GM20431 (cell line): ENCODE measurements at regions not wholly inside any gene's neighbourhood (a gene's known extent, or its start where the extent isn't known, plus 50 kb on each side); places are given as distances from the start of the nearest gene placed in this dataset.

ENCODE experiments used
- in situ Hi-C: fragments of 300-500 bp; cut with MseI, MboI; formaldehyde crosslinking; loops from one replicate; pipeline ENCODE4 v1.15.0; 2020; ENCODE audit warnings: low sequenced_read_pairs; ENCODE audit not compliant: unreplicated experiment

DNA sequence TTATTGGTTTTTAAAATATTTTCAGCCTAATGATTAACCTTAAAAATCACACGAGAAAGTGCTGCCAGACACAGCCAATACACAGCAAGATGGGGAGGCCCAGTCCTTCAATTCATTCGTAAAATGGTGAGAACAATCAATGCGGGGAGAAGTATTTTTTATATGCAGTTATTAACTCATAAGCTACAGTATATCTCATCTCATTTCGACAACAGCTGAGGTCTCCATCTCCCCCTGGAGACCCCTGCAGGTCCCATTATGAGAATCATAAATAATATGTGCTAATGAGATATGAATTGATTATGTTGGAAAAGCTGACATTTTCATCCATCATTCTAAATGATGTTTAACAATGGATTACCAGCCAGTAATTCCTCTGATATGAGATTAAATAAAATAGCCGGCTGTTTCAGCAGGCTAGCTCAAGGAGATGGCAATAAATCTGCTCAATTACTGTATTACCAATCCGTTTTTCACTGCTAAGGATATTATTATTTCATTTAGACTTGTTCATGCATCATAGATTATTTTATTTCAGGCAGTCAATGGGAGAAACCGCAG, 535.8 kb downstream of the GALR1 start:
- in situ Hi-C loops: no loop called here

DNA sequence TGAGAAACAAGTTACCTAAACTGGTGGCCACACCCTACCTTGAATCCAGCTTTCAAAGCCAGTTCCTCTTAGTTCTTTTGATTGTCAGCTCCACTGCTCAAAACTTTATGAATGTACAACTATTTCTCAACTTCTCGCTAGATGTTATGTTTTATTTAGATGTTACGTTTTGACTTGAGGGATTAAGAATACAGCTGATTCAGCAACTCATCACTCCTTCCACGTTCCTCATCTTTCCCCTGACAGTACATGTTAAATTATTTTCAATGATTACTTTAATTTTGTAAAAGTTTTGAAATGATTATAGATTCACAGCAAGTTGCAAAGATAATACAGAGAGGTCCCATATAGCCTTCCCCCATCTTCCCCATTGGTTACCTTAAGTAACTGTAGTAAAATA, 553.4 kb downstream of the GALR1 start:
- in situ Hi-C loops: no loop called here

DNA sequence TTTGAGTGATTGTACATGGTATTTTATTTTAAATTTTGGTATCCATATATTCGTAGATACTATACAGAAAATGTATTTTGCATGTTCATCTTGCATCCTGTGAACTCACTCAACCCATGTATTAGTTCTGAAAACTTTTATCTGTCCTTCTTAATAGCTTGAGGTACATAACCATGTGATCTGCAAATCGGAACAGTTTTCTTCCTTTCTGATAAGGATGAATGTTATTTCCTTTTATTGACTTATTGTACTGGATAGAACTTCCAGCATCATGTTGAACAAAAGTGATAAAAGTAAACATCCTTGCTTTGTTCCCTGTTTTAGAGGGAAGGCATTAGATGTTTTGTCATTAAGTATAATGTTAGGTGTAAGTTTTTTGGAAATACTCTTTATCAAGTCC, 554.7 kb downstream of the GALR1 start:
- in situ Hi-C loops: no loop called here

DNA sequence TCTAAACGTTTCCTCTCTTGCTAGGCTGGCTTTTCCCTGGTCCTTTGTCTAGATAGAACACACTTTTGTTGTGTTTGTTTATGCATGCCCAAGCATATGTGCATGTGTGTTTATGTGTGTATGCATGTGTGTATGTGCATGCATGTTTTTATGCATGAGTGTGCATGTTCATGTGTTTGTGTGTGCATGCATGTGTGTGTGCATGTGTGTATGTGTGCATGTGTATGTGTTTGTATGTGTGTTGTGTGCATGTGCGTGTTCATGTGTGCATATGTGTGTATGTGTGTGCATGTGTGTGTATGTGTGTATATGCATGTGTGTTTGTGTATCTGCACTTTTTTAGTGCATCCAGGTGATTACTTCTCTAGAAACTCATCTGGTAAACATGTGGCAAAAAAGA, 558.0 kb downstream of the GALR1 start:
- in situ Hi-C loops: no loop called here

DNA sequence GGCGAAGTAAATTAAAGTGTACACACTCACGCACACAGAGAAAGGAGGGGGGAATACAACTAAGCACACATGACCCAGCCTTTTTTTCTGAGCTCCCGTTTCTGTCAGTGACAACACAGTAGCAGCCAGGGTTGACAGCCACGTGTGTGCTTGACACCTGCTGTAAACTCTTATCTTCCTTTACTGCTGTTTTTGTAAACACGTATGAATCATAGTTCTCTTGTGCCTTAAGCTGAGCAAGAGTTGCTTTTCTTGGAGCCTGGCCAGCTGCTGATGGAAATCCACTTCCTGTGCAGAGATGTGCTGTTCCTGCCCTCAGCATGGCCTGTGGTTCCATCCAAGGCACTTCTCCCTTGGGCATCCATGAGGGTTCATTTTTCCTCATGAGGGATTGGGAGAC, 561.9 kb downstream of the GALR1 start:
- in situ Hi-C loops: no loop called here

DNA sequence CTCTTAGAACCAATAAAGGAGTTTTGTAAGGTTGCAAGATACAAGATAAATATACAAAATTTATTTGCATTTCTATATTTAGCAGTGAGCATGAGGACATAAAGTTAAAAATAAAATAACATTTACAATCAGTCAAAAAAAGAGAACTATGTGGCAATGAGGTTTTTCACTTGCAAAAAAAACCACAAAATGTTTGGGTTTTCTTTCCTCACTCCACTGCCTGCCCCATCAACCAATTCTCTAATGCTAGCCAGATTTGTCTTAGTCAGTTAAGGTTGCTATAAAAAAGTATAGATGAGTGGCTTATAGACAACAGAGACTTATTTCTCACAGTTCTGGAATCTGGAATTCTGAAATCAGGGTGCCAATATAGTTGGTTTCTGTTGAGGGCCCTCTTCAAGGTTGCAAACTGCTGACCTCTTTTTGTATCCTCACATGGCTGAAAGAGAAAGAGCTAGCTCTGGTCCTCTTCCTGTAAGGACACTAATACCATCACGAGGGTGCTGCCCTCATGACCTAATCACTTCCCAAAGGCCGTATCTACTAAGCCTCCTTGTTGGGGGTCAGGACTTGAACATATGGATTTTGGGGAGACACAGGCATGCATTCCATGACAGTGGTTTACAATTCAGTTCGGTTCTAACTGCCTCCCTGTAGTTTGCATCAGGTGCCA, 566.2 kb downstream of the GALR1 start:
- in situ Hi-C loops: no loop called here

DNA sequence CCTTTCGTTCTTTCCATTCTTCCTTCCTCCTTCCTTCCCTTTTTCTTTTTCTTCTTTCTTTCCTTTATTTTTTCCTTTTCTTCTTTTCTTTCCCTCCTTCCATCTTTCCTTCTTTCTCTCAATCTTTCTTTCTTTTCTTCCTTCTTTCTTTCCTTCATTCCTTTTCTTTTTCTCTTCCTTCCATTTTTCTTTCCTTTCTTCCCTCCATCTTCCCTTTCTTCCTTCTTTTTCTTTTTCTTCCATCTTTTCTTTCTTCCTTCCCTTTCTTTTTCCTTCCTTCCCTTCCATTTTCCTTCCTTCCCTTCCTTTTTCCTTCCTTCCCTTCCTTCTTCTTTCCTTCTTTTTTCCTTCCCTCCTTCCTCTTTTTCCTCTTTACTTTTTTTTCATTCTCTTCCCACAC, 568.7 kb downstream of the GALR1 start:
- in situ Hi-C loops: no loop called here

DNA sequence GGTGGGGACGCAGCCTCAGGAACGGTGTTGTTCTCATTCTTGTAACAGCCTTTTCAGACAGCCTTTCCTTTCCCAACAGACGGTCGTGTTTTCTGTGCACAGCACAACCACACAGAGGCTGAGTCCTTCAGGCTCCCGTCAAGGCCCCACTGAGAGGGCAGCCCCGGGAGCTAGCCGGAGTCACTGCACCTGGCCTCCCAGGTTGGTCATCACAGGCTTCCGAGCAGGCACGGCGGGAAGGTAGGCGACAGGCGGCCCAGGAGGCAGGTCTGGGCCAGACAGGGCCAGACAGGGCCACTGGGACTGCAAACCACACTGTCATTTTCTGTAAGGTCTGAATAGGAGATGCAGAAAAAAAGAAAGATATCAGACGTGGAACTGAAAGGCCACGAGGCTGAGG, 570.8 kb downstream of the GALR1 start:
- in situ Hi-C loops: no loop called here

DNA sequence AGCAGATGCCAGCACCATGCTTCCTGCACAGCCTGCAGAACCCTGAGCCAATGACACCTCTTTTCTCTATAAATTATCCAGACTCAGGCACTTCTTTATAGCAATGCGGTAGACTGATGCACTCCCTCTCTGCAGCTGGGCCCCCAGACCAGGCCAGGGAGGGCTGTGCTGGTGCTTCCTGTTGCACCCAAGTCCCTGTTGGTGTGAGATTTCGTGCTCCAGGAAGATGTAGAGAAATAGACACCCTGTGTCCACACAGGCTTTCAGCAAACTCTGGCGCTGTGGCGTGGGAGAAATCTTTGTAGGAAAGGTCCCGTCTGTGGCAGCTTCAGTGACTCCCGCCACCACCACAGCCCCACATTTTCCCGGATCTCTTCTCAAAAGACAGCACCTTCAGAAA, 572.2 kb downstream of the GALR1 start:
- in situ Hi-C loops: no loop called here

DNA sequence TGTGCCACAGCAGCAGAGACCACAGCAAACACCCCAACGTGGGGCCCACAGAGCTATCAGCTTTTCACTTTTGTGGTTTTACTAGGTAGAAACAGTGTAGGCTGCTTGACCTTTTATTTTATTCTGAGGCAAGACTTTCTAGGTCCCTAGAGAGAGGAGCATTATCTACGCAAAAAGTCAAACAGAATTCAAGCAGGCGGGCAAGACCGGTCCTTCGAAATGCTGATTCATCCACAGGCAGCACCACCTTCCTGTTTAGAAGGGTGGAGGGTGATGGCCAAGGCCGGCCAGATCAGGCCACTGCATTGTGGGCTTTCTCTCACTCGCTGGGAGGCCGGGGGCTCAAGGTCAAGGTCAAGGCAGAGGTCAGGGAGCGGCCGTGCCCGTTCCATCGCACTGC, 573.0 kb downstream of the GALR1 start:
- in situ Hi-C loops: no loop called here

DNA sequence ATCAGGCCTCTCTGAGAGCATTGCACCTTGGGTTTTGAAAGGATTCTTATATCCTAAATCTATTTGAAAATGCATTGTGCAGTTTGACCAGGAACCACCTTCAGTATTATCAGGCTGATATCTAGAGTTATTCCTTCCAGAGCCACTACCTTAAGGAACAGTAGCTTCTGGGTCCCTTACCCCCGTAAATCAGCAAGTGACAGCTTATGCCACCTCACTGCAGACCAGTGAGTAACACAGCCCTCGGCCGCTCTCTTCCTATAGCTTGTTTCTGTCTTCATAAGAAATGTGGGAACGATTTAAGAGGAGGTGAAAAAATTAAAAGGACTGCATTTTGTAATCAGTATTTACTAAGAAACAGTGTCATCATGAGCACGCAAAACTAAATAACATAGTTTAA, 584.2 kb downstream of the GALR1 start:
- in situ Hi-C loops: no loop called here

DNA sequence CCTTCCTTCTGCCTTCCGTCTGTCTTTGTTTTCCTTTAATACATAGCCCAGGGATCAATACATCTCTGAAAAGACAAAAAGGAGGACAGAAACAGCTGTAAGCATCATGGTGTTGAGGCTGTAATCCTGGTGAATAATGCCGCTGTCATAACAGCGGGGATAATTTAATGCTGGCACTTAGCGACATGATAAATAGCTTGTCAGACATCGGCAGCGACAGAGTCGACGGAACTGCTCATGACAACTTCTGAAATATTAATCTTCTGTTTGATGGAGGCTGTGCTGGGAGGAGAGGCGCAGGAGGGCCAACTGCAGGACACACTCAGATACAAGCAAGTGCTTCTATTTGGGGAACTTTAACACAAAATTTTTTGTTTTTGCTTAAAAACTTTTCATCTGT, 602.2 kb downstream of the GALR1 start:
- in situ Hi-C loops: no loop called here

DNA sequence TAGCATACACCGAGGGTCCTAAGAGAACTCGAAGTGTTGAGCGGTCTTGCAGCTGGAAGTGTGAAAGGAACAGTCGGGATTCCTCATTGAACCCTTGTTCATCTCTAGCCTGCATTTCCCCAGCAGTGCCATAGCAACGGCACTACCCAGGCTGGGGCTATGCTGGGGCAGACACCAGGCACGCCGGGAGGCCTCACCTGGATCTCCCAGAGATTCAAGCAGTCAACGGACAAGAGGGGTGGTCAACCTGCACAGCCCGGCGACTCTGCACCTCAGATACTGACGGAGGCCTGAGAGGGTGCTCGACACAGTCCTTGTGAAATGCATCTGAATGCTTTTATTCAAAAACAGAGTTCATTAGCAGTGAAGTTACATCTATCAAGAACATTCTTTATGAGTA, 604.2 kb downstream of the GALR1 start:
- in situ Hi-C loops: no loop called here

DNA sequence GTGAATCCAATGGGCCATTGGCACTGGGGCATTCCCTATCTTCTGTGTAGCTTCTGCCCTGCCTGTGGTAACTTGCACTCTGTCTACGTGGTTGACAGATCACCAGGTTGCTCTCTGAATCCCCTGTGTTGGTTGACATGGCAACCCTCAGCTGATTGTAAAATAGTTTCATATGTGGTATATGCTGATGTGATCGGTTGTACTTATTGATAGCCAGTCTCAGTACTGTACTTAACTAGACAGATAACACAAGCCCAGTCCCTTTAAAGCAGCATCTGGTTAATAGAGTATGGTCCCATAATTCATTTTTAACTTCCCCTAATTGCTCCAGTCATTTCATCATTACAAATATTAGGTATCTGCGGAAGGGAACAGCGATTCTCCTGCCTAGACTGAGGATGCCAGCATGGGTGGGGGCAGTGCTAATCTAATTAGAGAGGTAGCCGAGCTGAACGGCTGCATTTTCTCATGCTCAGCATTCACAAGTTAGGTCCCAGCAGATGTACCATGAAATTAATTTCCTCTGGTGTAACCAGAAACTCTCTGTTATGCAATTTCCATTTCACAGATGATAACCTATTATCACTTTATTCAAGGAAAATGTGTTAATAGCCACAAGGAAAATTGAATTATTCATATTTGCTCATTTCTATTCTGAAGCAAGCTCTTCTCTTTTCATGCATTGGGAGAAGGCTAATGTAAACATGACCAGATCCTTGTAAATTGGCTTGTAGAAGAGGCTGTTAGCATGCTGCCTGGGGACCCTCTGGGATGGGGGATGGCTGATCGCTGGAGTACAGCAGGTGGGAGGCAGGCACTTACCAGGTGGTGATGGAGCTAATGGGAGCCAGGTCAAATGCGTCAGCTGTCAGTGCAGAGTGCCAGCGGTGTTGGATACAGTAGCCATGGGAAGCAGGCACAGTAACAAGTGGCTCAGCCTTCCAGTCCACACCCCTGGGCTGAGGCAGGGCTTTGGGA, 608.3 kb downstream of the GALR1 start:
- in situ Hi-C loops: no loop called here

DNA sequence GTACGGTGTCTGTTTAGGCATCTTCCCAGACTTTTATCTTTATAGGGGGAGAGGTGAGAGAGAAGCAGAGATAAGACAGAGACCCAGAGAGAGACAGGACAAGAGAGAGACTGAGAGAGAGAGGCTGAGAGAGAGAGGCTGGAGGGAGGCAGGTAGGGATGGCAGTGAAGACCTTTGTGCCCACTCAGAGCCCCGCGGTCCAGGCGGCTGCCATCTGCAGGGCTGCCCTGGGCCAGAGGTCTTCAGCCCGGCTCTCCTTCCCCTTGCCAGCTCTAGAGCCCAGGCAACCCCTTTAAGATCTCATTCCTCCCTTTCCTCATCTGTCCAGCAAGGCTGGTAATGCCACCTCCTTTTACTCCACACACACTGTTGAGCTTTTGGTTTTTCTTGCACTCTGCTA, 610.0 kb downstream of the GALR1 start:
- in situ Hi-C loops: no loop called here

DNA sequence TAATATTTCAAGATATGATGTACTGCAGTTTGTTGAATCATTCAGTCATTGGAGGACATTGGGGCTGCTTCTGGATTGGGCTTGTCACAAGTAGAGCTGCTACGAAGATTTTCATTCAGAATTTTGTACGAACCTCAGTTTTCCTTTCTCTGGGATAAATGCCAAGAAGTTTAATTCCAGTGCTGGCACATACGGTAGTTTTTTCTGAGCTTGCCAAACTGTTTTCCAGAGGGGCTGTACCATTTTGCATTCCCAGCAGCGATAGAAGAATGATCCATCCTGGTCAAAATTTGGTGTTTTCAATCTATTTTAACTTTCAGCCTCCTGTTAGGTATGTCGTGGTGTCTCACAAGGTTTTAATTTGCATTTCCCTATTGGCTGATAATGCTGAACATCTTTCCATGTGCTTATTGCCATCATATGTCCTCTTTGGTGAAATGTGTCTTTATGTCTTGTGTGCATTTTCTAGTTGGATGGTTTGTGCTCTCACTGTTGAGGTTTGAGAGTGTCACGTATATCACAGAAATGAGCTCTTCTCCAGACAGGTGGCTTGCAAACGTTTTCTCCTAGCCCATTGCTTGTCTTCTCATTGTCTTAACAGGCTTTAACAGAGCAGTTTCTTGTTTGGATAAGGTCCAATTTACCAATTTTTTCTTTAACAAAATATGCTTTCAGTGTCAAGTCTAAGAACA, 612.6 kb downstream of the GALR1 start:
- in situ Hi-C loops: no loop called here

DNA sequence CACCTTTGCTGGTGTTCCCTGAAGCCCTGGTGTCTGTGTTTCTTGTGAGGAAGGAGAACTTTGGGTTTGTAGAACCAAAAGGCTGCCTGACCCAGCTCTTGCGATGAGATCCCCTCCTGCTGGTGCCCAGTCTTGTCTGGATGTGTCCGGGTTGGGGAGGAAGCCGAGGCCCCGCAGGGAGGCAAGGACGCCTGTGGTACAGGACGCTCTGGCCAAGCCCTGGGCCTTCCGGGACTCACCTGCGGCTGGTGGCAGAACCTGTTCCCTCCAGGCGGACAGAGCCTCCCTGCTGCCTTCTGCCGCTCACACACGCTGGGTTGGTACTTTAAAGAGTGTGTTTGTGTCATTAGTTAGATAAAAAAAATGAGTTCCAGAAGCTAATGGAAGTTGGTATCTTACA, 616.2 kb downstream of the GALR1 start:
- in situ Hi-C loops: no loop called here

DNA sequence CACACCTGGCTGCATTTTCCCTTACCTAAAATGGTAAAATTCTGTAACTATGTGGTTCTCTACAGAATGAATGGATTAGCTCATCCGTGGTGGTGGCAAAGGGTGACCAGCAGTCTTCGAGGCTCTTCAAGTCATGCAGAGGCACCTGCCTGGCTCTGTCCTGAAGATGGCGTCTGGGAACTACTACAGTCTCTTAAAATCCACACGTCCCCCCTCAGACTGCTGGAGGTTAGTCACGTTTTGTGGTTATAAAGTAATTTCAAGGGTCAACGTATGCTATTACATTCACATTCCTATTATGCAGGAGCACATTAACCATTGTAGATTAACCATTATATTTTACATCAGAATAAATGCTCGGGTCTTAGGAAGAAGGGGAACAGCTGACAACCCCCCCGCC, 616.7 kb downstream of the GALR1 start:
- in situ Hi-C loops: no loop called here

DNA sequence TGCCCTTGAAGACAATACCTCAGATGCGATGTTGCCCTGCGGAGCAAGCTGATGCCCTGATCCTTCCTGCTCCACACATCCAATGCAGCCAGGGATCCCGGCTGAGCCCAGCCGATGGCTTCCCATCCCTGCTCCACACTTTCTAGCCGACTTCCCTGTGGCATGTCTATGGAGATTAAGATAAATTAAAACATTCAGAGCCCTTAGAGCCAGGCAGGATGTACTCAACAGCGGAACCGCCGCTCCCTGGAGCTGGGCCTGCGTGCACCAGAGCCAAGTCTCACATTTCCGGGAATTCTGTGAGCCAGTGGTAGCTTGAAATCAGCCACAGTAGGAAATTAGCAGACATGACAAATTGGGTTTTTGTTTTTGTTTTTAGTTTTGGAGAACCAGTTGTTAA, 620.6 kb downstream of the GALR1 start:
- in situ Hi-C loops: no loop called here

DNA sequence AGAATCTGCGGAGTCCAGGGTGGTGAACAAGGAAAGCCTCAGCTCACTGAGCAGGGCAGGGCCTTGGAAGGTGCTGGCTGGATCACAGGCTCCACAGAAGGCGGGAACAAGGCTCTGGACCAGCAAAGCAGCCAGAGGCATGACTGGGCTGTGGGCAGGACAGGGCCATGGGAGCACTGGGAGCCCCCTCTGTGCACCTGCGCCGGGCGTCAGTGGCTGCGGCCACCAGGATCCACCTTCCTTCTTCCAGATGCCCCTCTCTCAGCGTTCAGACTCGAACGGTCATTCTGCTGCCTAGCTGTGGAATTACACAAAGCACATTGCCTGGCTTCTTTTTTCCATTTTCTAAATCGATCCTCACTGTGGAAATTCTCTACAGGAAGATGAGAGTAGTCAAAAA, 621.2 kb downstream of the GALR1 start:
- in situ Hi-C loops: no loop called here

DNA sequence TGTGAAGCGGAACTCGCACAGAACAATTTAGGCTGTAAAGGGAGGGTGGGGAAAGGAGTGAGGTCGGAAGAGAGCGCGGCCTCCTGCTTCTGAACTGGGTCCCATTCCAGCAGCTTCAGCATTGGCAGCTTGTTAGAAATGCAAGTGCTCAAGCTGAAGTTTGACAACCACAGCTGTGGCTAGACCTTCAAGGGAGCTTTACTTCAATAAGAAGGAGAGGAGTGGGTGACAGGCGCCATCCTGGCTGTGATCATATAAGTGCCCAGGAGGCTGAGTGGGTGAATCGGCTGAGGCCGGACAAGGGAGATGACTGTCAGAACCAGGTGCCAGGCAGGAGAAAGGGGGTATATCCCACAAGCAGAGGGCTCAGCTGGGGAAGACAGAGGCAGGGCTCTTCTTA, 622.5 kb downstream of the GALR1 start:
- in situ Hi-C loops: no loop called here
